PC-9 (cell line): ENCODE measurements at regions not wholly inside any gene's neighbourhood (a gene's known extent, or its start where the extent isn't known, plus 50 kb on each side); places are given as distances from the start of the nearest gene placed in this dataset.

ENCODE experiments used
- BruUV-seq: library from RNA; stranded (reverse); fragments of 400-500 nt; replicated peaks from 2 replicates; lab custom pipeline; 2021; lab: Mats Ljungman, UMichigan
- CTCF ChIA-PET: fragments of 300-600 bp; sonication (Branson Sonifier 250); formaldehyde crosslinking; loops from one replicate; lab custom pipeline; 2022; ENCODE audit warnings: antibody characterized with exemption; lab: Charles Lee
- POLR2A ChIA-PET: fragments of 300-600 bp; sonication (Branson Sonifier 250); formaldehyde crosslinking; loops from one replicate; lab custom pipeline; 2022; ENCODE audit warnings: antibody characterized with exemption; ENCODE audit not compliant: unreplicated experiment; lab: Charles Lee
- DNase-seq, 2 experiments: peaks; one replicate each; pipeline versions ENCODE4 v3.0.0 to v3.0.0-alpha.2; 2015 to 2022; ENCODE audit warnings: mixed read lengths in 1 of 2
- H2AFZ ChIP-seq: fragments of 200-600 bp; sonication (generic); 2 replicates; pipeline ENCODE4 v1.8.1; 2017; ENCODE audit warnings: antibody characterized with exemption
- H3F3A ChIP-seq: fragments of 200-600 bp; sonication (generic); 2 replicates; pipeline ENCODE4 v1.8.1; 2017; ENCODE audit warnings: antibody characterized with exemption, mild to moderate bottlenecking, low read depth; ENCODE audit not compliant: insufficient read depth
- H3K27ac ChIP-seq: fragments of 200-600 bp; sonication (generic); 2 replicates; pipeline ENCODE4 v1.6.1; 2016; ENCODE audit warnings: mixed run types
- H3K27me3 ChIP-seq: fragments of 200-600 bp; sonication (generic); 2 replicates; pipeline ENCODE4 v1.6.1; 2016; ENCODE audit warnings: low read depth, mixed run types; ENCODE audit not compliant: insufficient read depth
- H3K36me3 ChIP-seq: fragments of 200-600 bp; sonication (generic); 2 replicates; pipeline ENCODE4 v1.6.1; 2016; ENCODE audit warnings: low read depth, mixed run types
- H3K4me1 ChIP-seq: fragments of 200-600 bp; sonication (generic); replicated peaks from 2 replicates; pipeline ENCODE4 v1.6.1; 2016; ENCODE audit warnings: mixed run types; ENCODE audit not compliant: insufficient read depth
- H3K4me2 ChIP-seq: fragments of 200-600 bp; sonication (generic); 2 replicates; pipeline ENCODE4 v1.6.1; 2017; ENCODE audit warnings: mixed run types
- H3K4me3 ChIP-seq: fragments of 200-600 bp; sonication (generic); 2 replicates; pipeline ENCODE4 v1.6.1; 2016; ENCODE audit warnings: mixed run types
- H3K79me2 ChIP-seq: fragments of 200-600 bp; sonication (generic); 2 replicates; pipeline ENCODE4 v1.6.1; 2017; ENCODE audit warnings: low read depth, mixed run types
- H3K9me2 ChIP-seq: fragments of 200-600 bp; sonication (generic); 2 replicates; pipeline ENCODE4 v1.8.1; 2017; ENCODE audit warnings: mild to moderate bottlenecking; ENCODE audit not compliant: insufficient read depth
- H3K9me3 ChIP-seq: fragments of 200-600 bp; sonication (generic); 2 replicates; pipeline ENCODE4 v1.8.1; 2016; ENCODE audit warnings: low read depth; ENCODE audit not compliant: insufficient read depth
- H4K20me1 ChIP-seq: fragments of 200-600 bp; sonication (generic); 2 replicates; pipeline ENCODE4 v1.8.1; 2017; ENCODE audit not compliant: insufficient read depth
- EZH2 ChIP-seq: fragments of 200-600 bp; sonication (generic); IDR thresholded peaks from 2 replicates; pipeline ENCODE4 v1.8.0; 2017; ENCODE audit warnings: antibody characterized with exemption, low read depth
- intact Hi-C: fragments of 100-400 bp; cut with micrococcal nuclease; formaldehyde crosslinking; loops from one replicate; pipeline ENCODE4 v1.10.0; 2022; ENCODE audit not compliant: unreplicated experiment
- TF ChIP-seq, protein P1 (sequence below): fragments of 200-600 bp; sonication (generic); conservative IDR thresholded peaks from 2 replicates; pipeline ENCODE4 v1.6.1; 2017; ENCODE audit warnings: mixed run types, antibody characterized with exemption, mild to moderate bottlenecking, moderate library complexity

GRCh38 chr5:114007678-114008077, 354.2 kb upstream of the KCNN2 start:
- Histone ChIP-seq H2AFZ (no peak overlapping the region), H3K4me1 (no peaks in the 10 kb centered on the region), H3K9me2 (no peaks in the 10 kb centered on the region), H3K36me3 (no peaks in the 10 kb centered on the region), H3K27ac (no peak overlapping the region), H3F3A (no peaks in the 10 kb centered on the region), H3K4me3 (no peak overlapping the region), H4K20me1 (no peaks in the 10 kb centered on the region), H3K27me3 (no peaks in the 10 kb centered on the region), H3K79me2 (no peaks in the 10 kb centered on the region), H3K4me2 (no peak overlapping the region), H3K9me3 (no peaks in the 10 kb centered on the region)
- intact Hi-C loops = no loop called here
- no TSS peak for BruUV-seq
- POLR2A ChIA-PET = no interaction called here
- TF ChIP-seq, protein P1, sequence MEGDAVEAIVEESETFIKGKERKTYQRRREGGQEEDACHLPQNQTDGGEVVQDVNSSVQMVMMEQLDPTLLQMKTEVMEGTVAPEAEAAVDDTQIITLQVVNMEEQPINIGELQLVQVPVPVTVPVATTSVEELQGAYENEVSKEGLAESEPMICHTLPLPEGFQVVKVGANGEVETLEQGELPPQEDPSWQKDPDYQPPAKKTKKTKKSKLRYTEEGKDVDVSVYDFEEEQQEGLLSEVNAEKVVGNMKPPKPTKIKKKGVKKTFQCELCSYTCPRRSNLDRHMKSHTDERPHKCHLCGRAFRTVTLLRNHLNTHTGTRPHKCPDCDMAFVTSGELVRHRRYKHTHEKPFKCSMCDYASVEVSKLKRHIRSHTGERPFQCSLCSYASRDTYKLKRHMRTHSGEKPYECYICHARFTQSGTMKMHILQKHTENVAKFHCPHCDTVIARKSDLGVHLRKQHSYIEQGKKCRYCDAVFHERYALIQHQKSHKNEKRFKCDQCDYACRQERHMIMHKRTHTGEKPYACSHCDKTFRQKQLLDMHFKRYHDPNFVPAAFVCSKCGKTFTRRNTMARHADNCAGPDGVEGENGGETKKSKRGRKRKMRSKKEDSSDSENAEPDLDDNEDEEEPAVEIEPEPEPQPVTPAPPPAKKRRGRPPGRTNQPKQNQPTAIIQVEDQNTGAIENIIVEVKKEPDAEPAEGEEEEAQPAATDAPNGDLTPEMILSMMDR = no peak
- no peak for TF ChIP-seq EZH2
- CTCF ChIA-PET = no interaction called here
- DNase-seq = no peak

DNA sequence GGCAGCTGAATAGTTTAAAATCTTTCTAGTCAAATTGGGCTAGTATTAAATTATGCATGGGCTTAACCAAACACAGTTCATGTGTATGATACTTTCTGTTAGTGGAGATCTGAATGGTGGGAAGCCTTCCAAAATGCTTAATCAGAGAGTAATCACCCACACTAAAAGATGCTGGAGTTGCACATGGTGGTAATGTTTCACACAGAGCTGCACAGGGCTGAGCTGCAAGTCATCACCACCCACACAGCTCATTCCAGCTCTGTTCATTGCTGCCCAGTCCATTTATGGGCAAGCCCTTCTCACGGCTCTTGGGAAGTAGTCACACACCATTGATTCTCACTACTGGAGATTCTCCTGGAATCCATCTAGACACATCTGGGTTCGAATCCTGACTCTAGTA, 351.5 kb upstream of the KCNN2 start:
- H3K36me3 ChIP-seq = no peaks in the 10 kb centered on the region
- no peak overlapping the region for H3K4me3 ChIP-seq
- no peaks in the 10 kb centered on the region for H4K20me1 ChIP-seq
- no peak for DNase-seq
- no peak overlapping the region for H3K27ac ChIP-seq
- POLR2A ChIA-PET = no interaction called here
- H2AFZ ChIP-seq = no peak overlapping the region
- CTCF ChIA-PET = no interaction called here
- intact Hi-C loops = no loop called here
- no peak for TF ChIP-seq EZH2
- TF ChIP-seq, protein P1 = no peak
- BruUV-seq = no TSS peak
- no peaks in the 10 kb centered on the region for H3K9me3 ChIP-seq
- H3K79me2 ChIP-seq = no peaks in the 10 kb centered on the region
- no peaks in the 10 kb centered on the region for H3F3A ChIP-seq
- H3K9me2 ChIP-seq = no peaks in the 10 kb centered on the region
- H3K4me2 ChIP-seq = no peak overlapping the region
- no peaks in the 10 kb centered on the region for H3K27me3 ChIP-seq
- H3K4me1 ChIP-seq = no peaks in the 10 kb centered on the region

DNA sequence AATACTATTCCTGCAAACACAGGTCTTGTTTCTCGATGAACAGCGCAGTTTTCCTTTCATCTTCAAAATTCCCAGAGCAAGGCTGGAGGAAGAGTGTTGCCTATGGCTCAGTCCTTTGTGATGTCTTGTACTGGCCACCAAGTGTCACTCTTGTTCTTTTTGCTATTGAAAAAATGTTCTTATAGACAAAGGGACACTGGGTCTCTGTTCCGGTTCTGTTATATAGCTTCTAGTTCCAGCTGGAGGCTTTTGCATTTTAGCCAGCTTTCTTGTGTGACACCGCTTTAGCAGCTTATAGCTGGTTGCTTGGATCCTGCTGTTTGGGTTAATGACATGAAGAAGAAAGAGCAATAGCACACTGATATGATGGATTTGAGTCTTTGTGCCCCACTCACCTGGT, 343.7 kb upstream of the KCNN2 start:
- Histone ChIP-seq H3K9me3 (no peaks in the 10 kb centered on the region), H2AFZ (no peak overlapping the region), H3K9me2 (no peaks in the 10 kb centered on the region), H3K27me3 (no peaks in the 10 kb centered on the region), H3F3A (no peaks in the 10 kb centered on the region), H3K4me1 (no peaks in the 10 kb centered on the region), H3K27ac (no peak overlapping the region), H3K4me3 (no peak overlapping the region), H3K4me2 (no peak overlapping the region), H3K36me3 (no peaks in the 10 kb centered on the region), H4K20me1 (no peaks in the 10 kb centered on the region), H3K79me2 (no peaks in the 10 kb centered on the region)
- ChIA-PET CTCF (no interaction called here), POLR2A (no interaction called here)
- no TSS peak for BruUV-seq
- intact Hi-C loops = no loop called here
- DNase-seq = no peak
- TF ChIP-seq, protein P1 = no peak
- no peak for TF ChIP-seq EZH2
